NB4 (cell line): ENCODE measurements at regions not wholly inside any gene's neighbourhood (a gene's known extent, or its start where the extent isn't known, plus 50 kb on each side); places are given as distances from the start of the nearest gene placed in this dataset.

Source experiments
- DNase-seq: peaks from one replicate; pipeline ENCODE4 v3.0.0; 2010; ENCODE audit warnings: low read depth
- H3K4me3 ChIP-seq: one replicate; pipeline ENCODE4 v1.5.1; 2011; ENCODE audit warnings: mild to moderate bottlenecking, low read depth, low read length, moderate library complexity
- CTCF ChIP-seq: IDR thresholded peaks from one replicate; pipeline ENCODE4 v1.5.1; 2012; ENCODE audit warnings: low read depth, low read length
- MAX ChIP-seq: IDR thresholded peaks from 2 replicates; pipeline ENCODE4 v1.6.1; 2011; ENCODE audit warnings: low read depth, low read length
- MYC ChIP-seq: IDR thresholded peaks from 2 replicates; pipeline ENCODE4 v1.6.1; 2011; ENCODE audit warnings: low read depth, low read length
- POLR2A ChIP-seq: IDR thresholded peaks from 2 replicates; pipeline ENCODE4 v1.6.1; 2011; ENCODE audit warnings: mild to moderate bottlenecking; ENCODE audit not compliant: insufficient read length; ENCODE audit errors: extremely low read depth

GRCh38 chr1:13899856-13900255, 199.9 kb downstream of the PRDM2 start:
- H3K4me3 ChIP-seq = no peak overlapping the region
- TF ChIP-seq MAX (no peak), MYC (no peak), CTCF (no peak), POLR2A (no peak)
- DNase-seq = no peak

- H3K4me3 ChIP-seq = no peak overlapping the region
- no peak for DNase-seq
- no peak for TF ChIP-seq MYC
- no peak for TF ChIP-seq MAX
- TF ChIP-seq CTCF = no peak
- no peak for TF ChIP-seq POLR2A
Observed at GRCh38 chr1:13900583-13900982, 200.6 kb downstream of the PRDM2 start.

- DNase-seq = no peak
- H3K4me3 ChIP-seq = no peak overlapping the region
- no peak for TF ChIP-seq MYC
- no peak for TF ChIP-seq POLR2A
- TF ChIP-seq MAX = no peak
- no peak for TF ChIP-seq CTCF
Observed at GRCh38 chr1:13901039-13901438, 201.1 kb downstream of the PRDM2 start.

- H3K4me3 ChIP-seq = no peak overlapping the region
- DNase-seq = no peak
- no peak for TF ChIP-seq CTCF
- TF ChIP-seq MYC = no peak
- TF ChIP-seq POLR2A = no peak
- no peak for TF ChIP-seq MAX
Observed at GRCh38 chr1:13901597-13901996, 201.6 kb downstream of the PRDM2 start.

GRCh38 chr1:13908128-13908527, 208.1 kb downstream of the PRDM2 start:
- no peak for TF ChIP-seq MAX
- TF ChIP-seq CTCF = no peak
- no peak for TF ChIP-seq MYC
- TF ChIP-seq POLR2A = no peak
- H3K4me3 ChIP-seq = no peak overlapping the region
- no peak for DNase-seq
